ENCODE measurements at regions not wholly inside any gene's neighbourhood (a gene's known extent, or its start where the extent isn't known, plus 50 kb on each side); places are given as distances from the start of the nearest gene placed in this dataset.

DNA sequence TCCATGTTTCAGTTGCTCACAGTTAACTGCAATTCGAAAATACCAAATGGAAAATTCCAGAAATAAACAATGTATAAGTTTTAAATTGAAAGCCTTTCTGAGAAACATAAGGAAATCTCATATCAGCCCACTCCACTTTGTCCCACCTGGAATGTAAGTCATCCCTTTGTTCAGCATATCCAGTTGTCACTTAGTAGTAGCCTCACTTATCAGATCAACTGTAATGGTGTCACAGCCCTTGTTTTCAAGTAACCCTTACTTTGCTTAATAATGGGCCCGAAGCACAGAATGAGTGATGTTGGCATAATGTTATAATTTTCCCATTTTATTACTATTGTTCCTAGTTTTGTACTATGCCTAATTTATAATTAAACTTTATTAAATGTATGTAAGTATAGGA lies 646.8 kb downstream of the C12orf50 start:
- TF ChIP-seq EZH2 (IDR thresholded peaks at IDR 0.05; ENCODE audit: borderline replicate concordance, insufficient read depth, low read depth, low read length, poor library complexity, severe bottlenecking) = no peak
- TF ChIP-seq, protein P1, sequence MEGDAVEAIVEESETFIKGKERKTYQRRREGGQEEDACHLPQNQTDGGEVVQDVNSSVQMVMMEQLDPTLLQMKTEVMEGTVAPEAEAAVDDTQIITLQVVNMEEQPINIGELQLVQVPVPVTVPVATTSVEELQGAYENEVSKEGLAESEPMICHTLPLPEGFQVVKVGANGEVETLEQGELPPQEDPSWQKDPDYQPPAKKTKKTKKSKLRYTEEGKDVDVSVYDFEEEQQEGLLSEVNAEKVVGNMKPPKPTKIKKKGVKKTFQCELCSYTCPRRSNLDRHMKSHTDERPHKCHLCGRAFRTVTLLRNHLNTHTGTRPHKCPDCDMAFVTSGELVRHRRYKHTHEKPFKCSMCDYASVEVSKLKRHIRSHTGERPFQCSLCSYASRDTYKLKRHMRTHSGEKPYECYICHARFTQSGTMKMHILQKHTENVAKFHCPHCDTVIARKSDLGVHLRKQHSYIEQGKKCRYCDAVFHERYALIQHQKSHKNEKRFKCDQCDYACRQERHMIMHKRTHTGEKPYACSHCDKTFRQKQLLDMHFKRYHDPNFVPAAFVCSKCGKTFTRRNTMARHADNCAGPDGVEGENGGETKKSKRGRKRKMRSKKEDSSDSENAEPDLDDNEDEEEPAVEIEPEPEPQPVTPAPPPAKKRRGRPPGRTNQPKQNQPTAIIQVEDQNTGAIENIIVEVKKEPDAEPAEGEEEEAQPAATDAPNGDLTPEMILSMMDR (IDR thresholded peaks at IDR 0.05) = no peak

Measured in B cell (primary cell).